SH-SY5Y (cell line): ENCODE measurements at regions not wholly inside any gene's neighbourhood (a gene's known extent, or its start where the extent isn't known, plus 50 kb on each side); places are given as distances from the start of the nearest gene placed in this dataset.

Experiments used
- GATA2 ChIP-seq: IDR thresholded peaks from 2 replicates; pipeline ENCODE4 v1.6.1; 2011; ENCODE audit warnings: mild to moderate bottlenecking, low read depth, low read length
- GATA3 ChIP-seq: IDR thresholded peaks from 2 replicates; pipeline ENCODE4 v1.6.1; 2011; ENCODE audit warnings: low read depth, mild to moderate bottlenecking, low read length, moderate library complexity

GRCh38 chr10:30778769-30779168 lies 149.2 kb upstream of the LYZL2 start:
- TF ChIP-seq GATA3 (no peak), GATA2 (no peak)
